Neural progenitor cell (in vitro differentiated cells): ENCODE measurements at regions not wholly inside any gene's neighbourhood (a gene's known extent, or its start where the extent isn't known, plus 50 kb on each side); places are given as distances from the start of the nearest gene placed in this dataset.
A peak's percentile ranks its signal among the peaks of the same experiment; 100 is the strongest.

ENCODE experiments used
- EZH2 ChIP-seq: fragments of 200-600 bp; sonication (generic); IDR thresholded peaks from 2 replicates; pipeline ENCODE4 v1.6.1; 2017; ENCODE audit warnings: antibody characterized with exemption, mild to moderate bottlenecking, moderate library complexity
- EZH2phosphoT487 ChIP-seq: fragments of 200-600 bp; sonication (generic); IDR thresholded peaks from 2 replicates; pipeline ENCODE4 v1.6.1; 2017; ENCODE audit warnings: antibody characterized with exemption
- TF ChIP-seq, protein P1 (sequence below): fragments of 200-600 bp; sonication (generic); IDR thresholded peaks from 2 replicates; pipeline ENCODE4 v1.5.1; 2017; ENCODE audit warnings: antibody characterized with exemption, mild to moderate bottlenecking

DNA sequence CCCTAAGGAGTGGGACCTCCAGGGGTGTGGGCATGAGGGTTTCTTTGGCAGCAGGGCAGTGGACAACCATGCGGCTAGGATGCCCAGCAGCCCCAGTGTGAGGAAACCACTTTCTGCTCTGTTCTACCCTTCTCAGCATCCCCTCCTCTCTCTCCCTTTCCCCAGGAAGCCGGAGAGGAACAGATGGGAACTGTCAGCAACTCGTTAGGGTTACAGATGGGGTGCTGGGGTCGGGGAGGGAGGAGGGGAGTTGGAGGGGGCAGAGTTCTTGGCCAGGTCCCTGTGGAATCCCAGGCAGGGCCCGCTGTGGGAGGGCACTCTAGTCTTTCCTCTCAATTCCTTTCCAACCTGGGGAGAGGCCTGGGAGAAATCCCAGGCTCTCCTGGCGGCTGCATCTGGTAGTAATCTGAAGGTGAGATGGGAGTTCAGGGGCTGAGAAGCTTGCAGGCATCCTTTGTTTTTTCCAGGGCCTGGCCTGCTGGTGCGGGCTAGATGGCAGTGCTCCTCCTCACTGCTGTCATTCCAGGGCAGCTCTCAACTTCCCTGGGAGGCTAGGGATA is 93.9 kb upstream of the CSF3R start:
- no peak for TF ChIP-seq EZH2phosphoT487
- TF ChIP-seq, protein P1, sequence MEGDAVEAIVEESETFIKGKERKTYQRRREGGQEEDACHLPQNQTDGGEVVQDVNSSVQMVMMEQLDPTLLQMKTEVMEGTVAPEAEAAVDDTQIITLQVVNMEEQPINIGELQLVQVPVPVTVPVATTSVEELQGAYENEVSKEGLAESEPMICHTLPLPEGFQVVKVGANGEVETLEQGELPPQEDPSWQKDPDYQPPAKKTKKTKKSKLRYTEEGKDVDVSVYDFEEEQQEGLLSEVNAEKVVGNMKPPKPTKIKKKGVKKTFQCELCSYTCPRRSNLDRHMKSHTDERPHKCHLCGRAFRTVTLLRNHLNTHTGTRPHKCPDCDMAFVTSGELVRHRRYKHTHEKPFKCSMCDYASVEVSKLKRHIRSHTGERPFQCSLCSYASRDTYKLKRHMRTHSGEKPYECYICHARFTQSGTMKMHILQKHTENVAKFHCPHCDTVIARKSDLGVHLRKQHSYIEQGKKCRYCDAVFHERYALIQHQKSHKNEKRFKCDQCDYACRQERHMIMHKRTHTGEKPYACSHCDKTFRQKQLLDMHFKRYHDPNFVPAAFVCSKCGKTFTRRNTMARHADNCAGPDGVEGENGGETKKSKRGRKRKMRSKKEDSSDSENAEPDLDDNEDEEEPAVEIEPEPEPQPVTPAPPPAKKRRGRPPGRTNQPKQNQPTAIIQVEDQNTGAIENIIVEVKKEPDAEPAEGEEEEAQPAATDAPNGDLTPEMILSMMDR, result peak; percentile 7
- no peak for TF ChIP-seq EZH2
